Esophagus mucosa (tissue), 1 donor: ENCODE measurements at regions not wholly inside any gene's neighbourhood (a gene's known extent, or its start where the extent isn't known, plus 50 kb on each side); places are given as distances from the start of the nearest gene placed in this dataset.
A peak's percentile ranks its signal among the peaks of the same experiment; 100 is the strongest.
"Not testable (repeated sequence)": the region's sequence is repeated elsewhere in the genome, so short reads cannot be mapped to it uniquely, and the experiment has no call there.

ENCODE experiments used
- ATAC-seq: fragments of 200-7000 bp; cut with Tn5 transposase; one replicate; pipeline ENCODE4 v1.9.1; 2020
- donor health status: DM: yes; HTN: yes; CAD: no.

DNA sequence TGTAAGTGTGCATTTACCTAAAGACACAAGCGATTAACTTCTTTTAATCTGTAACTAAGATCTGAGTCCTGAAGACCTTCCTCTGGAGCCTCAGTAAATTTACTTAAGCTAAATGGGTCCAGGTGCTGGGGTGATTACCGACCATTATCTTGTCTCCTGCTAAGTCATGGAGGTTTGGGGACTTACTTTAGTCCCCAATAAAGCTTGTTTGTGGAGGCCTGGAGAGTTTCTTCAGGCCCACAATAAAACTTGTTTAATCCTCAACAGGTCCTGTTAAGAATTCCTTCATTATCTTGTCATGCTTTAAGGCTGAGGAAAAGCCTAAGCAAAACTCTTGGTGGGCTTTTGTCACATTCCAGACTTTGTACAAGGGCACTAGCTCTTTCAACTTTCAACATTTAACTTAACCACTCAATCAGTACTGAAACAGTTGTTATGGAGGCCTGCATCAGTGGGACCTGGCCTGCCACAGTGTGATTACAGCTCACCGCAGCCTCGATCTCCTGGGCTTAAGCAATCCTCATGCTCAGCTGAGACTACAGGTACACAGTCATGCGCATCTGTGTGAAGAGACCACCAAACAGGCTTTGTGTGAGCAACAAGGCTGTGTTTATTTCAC lies 84.0 kb downstream of the FMO4 start:
- no peak for ATAC-seq

DNA sequence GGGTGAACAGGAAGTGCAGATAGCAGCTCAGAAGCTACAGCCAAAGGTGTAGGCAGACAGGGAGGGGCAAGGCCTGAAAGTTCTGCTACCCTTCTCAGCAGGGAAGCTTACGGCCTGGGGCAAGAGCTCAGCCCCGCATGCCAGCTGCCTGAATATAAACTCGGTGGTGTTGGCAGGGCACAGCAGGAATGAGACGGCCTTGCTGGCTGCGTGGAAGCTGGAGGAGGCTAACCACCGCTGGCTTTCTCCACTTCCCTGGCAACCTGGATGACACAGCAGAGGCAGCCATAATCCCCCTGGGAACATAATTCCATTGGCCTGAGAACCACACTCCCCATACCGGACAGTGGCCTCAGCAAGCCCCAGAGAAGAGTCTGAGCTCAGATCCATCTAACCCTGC lies 81.9 kb upstream of the PRRC2C start:
- peak; percentile 57 for ATAC-seq

DNA sequence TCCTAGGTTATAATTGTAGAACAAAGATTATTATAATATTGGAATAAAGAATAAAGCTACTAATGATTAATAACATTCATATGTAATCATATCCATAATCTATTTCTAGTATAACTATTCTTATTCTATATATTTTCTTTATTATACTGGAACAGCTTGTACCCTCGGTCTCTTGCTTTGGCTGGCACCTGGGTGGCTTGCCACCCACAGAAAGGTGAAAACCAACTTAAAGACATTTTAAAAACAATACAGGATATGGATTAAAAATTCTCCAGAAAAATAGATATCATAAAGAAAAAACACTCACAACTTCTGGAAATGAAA lies 80.0 kb upstream of the PRRC2C start:
- no peak for ATAC-seq

DNA sequence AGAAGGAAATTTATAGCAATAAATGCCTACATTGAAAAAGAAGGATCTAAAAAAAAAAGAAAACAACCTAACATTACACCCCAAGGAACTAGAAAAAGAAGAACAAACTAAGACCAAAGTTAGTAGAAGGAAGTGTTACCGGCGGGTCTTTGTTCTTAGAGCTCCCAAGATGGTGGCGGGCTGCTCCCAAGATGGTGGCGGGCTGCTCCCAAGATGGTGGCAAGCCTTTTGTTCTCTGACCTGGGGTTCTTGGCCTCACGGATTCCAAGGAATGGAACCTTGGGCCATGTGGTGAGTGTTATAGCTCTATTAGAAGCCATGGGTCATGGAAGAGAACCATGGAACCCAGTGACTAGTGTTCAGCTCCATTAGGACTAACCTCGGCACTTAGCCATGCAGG lies 71.8 kb upstream of the PRRC2C start:
- ATAC-seq: not testable (repeated sequence)

DNA sequence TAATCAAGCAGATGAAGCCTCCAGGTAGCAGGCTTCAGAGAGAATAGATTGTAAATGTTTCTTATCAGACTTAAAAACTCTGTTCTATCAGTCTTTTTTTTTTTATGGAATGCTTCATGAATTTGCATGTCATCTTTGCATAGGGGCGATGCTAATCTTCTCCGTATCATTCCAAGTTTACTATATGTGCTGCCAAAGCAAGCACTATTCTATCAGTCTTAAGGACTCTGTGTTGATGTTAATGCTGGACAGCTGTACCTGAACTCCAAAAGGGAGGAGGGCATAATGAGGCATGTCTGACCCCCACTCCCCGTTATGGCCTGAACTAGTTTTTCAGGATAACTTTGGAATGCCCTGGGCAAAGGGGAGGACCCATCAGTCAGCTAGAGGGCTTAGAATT lies 66.8 kb upstream of the PRRC2C start:
- no peak for ATAC-seq

DNA sequence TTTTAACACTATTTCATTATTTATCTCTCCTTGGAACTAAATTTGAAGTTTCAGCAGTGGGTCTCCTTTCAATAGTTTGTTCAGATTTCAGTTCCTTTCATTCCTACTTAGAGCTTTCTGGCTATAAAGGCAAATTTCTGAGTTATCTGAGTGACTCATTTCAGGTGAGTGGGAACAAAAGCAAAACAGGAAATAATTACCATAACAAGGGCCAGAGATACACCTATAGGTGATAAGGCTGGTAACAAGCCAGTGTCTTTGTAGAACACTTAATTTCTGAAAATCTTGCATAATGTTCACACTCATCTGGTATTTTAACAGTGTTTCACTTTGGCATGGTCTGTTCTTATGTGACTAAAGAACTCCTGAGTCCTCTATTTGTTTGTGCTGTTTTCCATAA lies 64.5 kb upstream of the PRRC2C start:
- ATAC-seq: peak; percentile 49

DNA sequence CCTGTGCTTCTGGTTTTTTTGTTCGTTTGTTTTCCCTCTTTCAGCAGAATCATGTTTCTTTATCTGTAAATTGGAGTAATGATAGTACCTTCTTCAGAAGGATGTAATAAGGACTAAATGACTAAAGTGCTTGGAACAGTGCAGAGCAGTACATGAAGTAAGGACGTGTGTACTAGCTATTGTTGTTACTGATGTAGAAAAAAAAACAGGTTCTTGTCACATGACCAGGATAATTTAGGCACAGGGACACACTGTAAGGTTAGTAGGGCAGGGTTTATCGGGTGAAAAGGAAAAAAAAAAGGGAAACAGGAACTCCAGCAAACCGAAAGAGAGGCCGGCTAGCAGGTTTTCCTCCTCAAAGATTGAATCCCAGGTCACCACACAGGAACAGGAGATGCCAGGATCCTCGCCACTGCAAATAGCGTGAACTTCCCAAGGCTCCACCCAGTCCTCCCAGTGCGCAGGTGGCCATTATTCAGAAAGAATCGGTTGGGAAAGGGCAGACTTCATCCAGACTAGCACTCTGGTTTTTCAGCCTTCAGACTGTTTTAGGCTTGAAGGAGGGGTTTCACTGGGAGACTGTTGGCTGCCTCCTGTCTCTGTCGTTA lies 63.8 kb upstream of the PRRC2C start:
- ATAC-seq: peak; percentile 58

DNA sequence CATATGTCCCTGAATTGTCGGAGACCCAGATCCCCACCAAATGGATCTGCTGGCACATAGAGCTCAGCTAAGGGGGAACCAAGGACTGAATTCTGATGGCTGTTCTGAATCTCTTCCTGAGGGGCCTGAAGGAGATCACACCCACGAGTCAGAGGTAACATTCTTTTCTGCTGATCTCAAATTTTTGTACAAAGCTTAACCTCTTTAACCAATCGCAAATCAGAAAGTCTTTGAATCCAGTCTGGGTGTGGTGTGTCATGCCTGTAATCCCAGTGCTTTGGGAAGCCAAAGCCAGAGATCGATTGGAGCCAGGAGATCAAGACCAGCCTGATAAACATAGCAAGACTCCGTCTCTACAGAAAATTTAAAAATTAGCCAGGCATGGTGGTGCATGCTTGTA lies 62.8 kb upstream of the PRRC2C start:
- ATAC-seq: no peak

DNA sequence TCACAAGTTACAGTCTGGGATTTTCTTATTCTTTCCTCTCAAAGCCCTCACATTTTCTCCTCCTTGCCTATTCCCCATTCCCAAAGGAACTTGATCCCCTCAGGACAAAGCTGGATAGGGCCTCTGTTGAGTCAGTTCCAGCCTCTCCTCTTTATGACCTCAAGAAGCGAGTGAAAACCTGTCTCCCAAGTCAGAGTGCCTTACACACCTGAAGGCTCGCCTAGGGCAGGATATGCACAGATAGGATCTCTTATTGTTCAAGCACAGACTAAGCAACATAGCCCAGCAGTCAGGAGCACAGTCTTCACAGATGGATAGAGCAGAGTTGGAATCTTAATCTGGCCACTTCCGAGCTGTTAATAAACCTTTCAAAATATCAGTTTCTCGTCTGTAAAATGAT lies 60.8 kb upstream of the PRRC2C start:
- ATAC-seq: peak; percentile 56

DNA sequence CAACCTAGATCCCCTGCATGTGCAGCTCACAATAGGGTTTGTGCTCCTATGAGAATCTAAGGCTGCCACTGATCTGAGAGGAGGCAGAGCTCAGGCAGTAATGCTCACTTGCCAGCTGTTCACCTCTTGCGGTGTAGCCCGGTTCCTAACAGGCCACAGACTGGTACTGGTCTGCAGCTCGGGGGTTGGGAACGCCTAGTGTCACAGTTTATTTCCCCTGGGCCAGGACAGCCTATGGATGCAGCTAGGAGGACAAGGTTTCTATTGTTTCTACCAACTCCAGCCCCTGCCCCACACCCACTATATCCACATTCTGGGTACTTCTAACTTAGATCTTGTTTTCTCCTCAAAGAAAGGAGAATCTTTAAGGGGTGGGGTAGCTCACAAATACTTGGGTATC lies 58.7 kb upstream of the PRRC2C start:
- ATAC-seq: no peak

DNA sequence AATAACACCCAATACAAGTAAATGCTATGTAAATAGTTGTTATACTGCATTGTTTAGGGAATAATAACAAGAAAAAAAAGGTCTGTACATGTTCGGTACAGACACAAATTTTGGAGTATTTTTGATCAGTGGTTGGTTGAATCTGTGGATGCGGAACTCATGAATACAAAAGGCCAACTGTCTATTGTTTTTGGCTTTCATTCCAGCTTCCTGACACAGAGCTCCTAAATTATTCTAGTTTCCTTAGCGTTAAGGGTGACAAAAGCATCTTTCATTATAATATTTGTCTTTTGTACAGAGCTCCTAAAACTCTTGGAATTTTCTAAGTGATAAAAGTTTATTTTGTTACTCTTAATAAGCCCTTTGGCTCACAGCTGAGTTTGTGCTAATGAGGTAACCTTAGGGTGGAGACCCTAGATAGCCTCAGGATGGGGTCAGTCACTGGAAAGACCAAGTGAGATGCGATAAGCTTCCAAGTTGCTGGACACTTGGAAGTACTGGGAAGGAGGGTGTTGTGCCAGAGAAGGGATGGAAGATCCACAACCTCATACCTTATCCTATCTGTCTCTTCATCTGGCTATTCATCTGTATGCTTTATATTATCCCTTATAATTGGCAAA lies 57.4 kb upstream of the PRRC2C start:
- ATAC-seq: no peak

DNA sequence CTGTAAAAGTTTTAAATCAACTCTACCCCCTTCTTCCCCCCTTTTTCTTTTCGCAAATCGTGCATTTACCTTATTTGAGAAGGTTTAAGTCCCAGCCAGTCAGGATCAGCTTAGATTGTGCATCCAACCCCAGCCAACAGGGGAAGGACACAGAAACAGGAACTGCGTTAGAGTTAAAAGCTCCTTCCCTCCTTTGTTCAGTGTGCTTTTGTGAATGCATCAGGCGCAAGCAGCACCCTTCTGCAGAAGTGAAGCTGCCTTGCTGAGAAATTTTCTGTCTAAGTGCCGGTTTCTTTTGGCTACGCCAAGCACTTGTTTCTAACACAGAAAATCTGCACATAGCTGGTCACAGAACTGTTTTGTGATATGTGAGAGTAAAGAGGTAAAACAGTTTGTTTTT lies 56.2 kb upstream of the PRRC2C start:
- no peak for ATAC-seq

DNA sequence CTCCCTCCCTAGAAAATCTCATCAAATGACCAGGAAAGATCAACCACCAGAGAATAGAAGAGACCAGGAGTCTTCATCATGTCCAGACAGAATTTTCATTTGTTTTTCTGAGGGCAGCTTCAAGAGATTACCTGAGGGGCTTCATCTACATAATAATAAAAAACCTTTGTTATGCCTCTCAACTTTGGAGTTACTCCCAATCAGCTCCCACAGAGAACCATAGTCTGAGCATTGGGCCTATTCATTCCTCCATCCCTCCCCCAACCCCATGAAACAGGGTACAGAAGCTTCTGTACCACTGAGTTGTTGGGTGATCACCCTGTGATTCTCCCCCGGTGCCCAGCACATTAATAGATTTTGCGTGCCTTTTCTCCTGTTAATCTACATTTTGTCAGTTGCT lies 53.3 kb upstream of the PRRC2C start:
- ATAC-seq: no peak

DNA sequence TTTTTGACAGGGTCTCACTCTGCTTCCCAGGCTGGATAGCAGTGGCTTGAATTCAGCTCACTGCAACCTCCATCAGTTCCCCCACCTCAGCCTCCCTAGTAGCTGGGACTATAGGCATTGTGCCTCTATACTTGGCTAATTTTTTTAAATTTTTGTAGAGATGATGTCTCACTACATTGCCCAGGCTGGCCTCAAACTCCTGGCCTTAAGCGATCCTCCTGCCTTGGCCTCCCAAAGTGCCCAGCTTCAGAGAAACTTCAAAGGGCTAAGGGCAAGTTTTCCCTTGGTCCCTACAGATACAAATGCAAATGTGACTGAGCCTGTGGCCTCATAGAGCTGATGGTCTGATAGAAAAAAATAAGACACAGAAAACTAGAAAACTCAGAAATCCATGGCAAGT lies 52.9 kb upstream of the PRRC2C start:
- no peak for ATAC-seq

DNA sequence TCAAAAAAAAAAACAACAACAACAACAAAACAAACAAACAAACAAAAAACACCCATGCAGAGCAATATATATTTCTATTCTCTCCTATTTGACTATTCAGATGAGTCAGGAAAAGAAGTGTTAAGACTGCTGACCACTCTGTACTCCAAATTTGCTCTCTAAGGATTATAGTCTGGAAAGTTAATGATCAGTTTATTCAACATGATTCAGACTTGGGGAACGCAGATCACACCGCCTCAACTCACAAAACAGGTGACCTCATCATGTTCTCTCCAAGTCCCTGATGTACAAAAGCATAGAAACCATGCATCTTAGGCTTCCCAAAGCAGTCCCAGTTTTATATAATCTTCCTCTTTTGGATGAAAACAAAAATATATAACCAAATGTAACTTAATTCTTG lies 51.9 kb upstream of the PRRC2C start:
- ATAC-seq: peak; percentile 18

DNA sequence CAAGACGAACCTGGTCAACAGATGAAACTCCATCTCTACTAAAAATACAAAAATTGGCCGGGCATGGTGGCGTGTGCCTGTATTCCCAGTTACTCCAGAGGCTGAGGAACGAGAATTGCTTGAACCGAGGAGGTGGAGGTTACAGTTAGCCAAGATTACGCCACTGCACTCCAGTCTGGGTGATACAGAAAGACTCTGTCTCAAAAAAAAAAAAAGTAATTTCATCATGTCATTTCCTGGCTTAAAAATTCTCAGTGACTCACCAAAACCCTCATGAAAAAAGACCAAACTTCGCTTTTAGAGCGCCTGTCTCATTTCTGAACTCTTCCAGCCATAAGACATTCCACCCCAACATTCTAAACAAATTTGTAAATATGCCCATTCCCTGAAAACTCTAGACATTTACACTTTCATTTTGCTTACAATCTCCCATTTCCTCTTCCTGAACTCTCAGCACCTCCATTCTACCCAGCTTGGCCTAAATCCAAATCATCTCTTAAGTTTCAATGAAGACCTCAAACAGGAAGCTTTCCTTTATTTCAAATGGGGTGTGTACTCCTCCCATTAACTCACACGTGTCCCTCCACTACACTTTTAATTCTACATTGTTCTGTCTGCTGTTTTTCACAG lies 50.5 kb upstream of the PRRC2C start:
- peak; percentile 72 for ATAC-seq
